GM18951 (cell line): ENCODE measurements at regions not wholly inside any gene's neighbourhood (a gene's known extent, or its start where the extent isn't known, plus 50 kb on each side); places are given as distances from the start of the nearest gene placed in this dataset.

Experiments used
- POLR2A ChIP-seq: IDR thresholded peaks from 4 replicates; pipeline ENCODE4 v1.6.1; 2011; ENCODE audit warnings: mild to moderate bottlenecking; ENCODE audit not compliant: insufficient read length, insufficient read depth; ENCODE audit errors: extremely low read depth
- in situ Hi-C: fragments of 300-500 bp; cut with MboI; formaldehyde crosslinking; loops from one replicate; pipeline ENCODE4 v1.12.0; 2022; ENCODE audit warnings: low sequenced_read_pairs, mixed read lengths, inconsistent platforms; ENCODE audit not compliant: unreplicated experiment

GRCh38 chr1:94650301-94650700, 108.7 kb upstream of the F3 start:
- in situ Hi-C loops = no loop called here
- TF ChIP-seq POLR2A = no peak

- TF ChIP-seq POLR2A = no peak
- in situ Hi-C loops = no loop called here
Measured at GRCh38 chr1:94648225-94649007, 106.9 kb upstream of the F3 start.

DNA sequence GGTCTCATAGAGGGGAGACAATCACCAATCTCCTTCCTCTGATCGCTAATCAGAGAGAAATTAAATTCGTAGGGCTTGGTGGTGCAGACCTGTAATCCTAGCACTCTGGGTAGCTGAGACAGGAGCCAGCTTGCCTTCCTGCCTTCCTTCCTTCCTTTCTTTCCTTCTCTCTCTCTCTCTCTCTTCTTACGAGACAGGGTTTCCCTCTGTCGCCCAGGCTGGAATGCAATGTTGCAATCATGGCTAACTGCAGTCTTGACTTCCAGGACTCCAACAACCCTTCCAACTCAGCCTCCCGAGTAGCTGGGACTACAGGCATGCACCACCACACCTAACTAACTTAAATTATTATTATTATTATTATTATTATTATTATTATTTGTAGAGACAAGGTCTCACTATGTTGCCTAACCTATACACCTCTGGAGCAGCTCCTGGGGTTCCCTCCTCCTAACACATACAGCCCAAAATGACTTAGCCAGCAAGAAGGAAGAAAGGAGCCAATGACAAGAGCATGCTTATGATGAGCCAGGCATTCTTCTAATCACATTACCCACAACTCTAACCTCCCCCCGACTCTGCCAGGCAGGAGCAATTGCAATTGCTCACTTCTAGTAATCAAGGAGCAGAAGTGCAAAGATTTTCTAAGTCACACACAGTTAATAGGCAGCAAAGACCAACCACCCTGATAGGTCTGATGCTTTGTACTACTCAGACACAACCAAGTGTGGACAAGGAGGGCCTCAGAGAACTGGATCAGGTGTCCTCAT, 105.4 kb upstream of the F3 start:
- in situ Hi-C loops = no loop called here
- TF ChIP-seq POLR2A = no peak

GRCh38 chr1:94646141-94646643, 104.6 kb upstream of the F3 start:
- TF ChIP-seq POLR2A = no peak
- in situ Hi-C loops = no loop called here

GRCh38 chr1:94644352-94644751, 102.8 kb upstream of the F3 start:
- in situ Hi-C loops = no loop called here
- TF ChIP-seq POLR2A = no peak

DNA sequence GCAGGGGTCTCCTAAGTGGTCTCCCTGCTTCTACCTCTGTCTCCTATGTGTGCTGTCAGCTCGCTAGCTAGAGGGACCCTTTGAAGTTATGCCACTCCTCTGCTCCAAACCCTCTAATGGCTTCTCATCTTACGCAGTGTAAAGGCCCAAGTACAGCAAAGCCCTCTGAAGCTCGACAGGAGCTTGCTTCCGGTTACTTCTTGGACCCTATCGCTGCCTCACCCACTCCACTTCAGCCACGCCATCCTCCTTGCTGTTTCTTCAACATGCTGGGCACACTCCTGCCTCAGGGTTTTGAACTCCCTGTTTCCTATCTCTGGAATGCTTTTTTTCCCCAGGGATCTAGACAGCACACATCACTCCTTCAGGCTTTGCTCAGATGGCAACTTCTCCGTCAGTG, 102.3 kb upstream of the F3 start:
- in situ Hi-C loops = no loop called here
- TF ChIP-seq POLR2A = no peak

GRCh38 chr1:94642617-94643321, 101.2 kb upstream of the F3 start:
- TF ChIP-seq POLR2A = no peak

GRCh38 chr1:94641990-94642389, 100.4 kb upstream of the F3 start:
- no peak for TF ChIP-seq POLR2A

More at GRCh38 chr1:94642617-94643321, 101.2 kb upstream of the F3 start:
- in situ Hi-C loops = no loop called here

GRCh38 chr1:94640125-94640524, 98.6 kb upstream of the F3 start:
- TF ChIP-seq POLR2A = no peak
- in situ Hi-C loops = no loop called here

More at GRCh38 chr1:94641990-94642389, 100.4 kb upstream of the F3 start:
- in situ Hi-C loops = no loop called here

GRCh38 chr1:94637121-94637520, 95.6 kb upstream of the F3 start:
- no peak for TF ChIP-seq POLR2A
- in situ Hi-C loops = no loop called here

DNA sequence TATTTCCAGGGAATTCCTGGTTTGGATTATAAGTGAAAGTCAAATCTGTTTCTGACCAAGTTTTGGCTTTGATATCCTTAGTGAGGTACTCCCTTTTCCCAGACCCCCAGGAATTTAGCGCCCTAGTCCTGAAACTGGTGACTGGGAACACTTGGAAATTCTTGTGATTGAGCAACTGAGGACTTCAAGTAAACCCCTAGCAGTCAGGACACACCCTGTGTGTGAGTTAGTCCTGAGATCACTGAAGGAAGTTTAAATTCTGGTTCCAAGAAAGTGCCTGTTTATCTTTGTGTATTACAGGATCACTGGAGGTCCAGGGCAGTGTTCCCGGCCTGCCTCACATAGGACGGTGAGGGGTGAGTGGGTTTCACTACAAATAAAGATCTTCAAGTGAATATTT, 95.1 kb upstream of the F3 start:
- TF ChIP-seq POLR2A = no peak
- in situ Hi-C loops = no loop called here

GRCh38 chr1:94636100-94636499, 94.5 kb upstream of the F3 start:
- in situ Hi-C loops = no loop called here
- no peak for TF ChIP-seq POLR2A

DNA sequence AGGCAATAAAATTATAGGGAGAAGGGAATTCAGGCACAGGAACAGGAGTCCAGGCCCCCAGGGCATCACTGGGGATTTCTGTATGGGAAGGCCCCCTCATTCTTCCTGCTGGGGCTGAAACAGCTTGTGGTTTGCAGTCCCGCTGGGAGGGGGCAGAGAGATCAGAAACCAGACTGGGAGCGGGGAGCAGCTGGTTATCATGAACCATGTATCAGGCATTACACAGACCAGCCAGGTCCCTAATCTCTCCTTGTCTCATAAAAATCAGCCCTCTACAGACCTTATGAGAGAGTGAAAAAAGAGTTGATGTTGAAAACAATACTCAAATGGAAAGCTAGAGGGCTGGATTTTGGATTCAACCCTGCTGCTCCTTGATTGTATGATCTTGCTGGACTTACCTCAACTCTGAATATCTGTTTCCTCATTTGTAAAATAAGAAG, 93.4 kb upstream of the F3 start:
- in situ Hi-C loops = no loop called here
- TF ChIP-seq POLR2A = no peak
